ENCODE measurements at regions not wholly inside any gene's neighbourhood (a gene's known extent, or its start where the extent isn't known, plus 50 kb on each side); places are given as distances from the start of the nearest gene placed in this dataset.
"Not testable (repeated sequence)": the region's sequence is repeated elsewhere in the genome, so short reads cannot be mapped to it uniquely, and the experiment has no call there.

DNA sequence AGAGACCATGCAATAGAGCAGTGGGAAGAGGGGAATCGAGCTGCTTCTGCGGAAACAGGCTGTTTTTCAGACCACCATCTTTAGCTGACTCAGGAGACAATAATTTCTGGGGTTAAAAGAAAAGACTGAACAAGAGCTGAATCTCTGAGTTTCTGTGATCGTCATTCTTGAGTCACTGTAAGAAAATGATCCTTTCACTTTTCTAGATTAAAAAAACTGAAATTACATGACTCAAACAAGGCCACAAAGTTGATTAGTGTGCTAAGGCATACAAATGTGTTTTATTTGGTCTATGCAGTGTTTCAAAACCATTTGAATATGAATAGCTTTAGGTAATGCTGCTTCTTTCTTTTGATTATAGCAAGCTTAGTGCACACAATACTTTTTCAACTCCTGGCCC, 194.4 kb upstream of the RPL34 start:
- no peak for DNase-seq
- Histone ChIP-seq H3K4me3 (ENCODE audit: insufficient read depth, low read depth, low read length) (no peak overlapping the region), H3K27me3 (ENCODE audit: control insufficient read depth, insufficient read depth, low read length) (no peaks in the 10 kb centered on the region), H3K36me3 (replicated peaks; ENCODE audit: control insufficient read depth, insufficient read depth, low read length) (no peaks in the 10 kb centered on the region)

DNA sequence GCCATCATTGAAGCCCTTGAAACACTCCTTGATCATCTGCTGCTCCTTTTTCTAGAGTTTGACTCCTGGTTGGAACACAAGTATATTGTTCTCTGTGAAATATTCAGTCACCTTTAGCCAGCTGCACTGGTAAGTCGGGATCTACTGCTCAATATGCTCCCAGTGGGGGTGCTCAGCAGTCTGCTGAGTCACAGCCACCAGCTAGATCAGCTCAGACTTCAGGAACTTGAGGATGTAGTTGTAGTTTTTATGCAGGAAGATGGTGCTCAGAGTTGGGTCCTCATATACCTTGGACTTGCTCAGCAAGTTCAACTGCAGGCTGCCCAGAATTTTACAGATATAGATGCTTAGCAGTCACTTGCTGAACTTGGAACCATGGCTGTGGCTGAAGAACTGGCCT, 202.5 kb upstream of the RPL34 start:
- H3K36me3 ChIP-seq (replicated peaks; ENCODE audit: control insufficient read depth, insufficient read depth, low read length): no peaks in the 10 kb centered on the region
- no peak for DNase-seq

DNA sequence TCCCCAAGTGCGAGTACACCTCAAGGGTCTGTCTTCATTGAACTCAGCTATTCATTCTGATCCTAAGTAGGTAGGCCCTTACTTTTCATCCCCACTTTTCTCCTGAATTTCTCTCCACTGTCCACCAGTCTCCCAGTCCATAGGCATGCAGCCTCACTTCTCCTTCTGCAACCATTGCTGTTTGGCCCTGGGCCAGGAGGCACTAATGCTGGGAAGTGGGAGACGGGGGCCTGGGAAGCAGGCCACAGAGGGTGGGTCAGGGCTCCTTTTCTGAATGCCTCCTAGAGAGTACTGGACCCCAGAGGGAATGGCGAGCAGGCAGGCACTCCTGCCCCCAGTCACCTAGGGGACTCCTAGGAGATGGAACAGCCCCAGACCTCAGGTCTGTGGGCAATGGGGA, 203.5 kb upstream of the RPL34 start:
- Histone ChIP-seq H3K36me3 (replicated peaks; ENCODE audit: control insufficient read depth, insufficient read depth, low read length) (no peaks in the 10 kb centered on the region), H3K27me3 (ENCODE audit: control insufficient read depth, insufficient read depth, low read length) (no peaks in the 10 kb centered on the region), H3K4me3 (ENCODE audit: insufficient read depth, low read depth, low read length) (no peak overlapping the region)
- no peak for DNase-seq

More for the DNA sequence above, 202.5 kb upstream of the RPL34 start:
- H3K4me3 ChIP-seq (ENCODE audit: insufficient read depth, low read depth, low read length): no peak overlapping the region
- H3K27me3 ChIP-seq (ENCODE audit: control insufficient read depth, insufficient read depth, low read length): no peaks in the 10 kb centered on the region

DNA sequence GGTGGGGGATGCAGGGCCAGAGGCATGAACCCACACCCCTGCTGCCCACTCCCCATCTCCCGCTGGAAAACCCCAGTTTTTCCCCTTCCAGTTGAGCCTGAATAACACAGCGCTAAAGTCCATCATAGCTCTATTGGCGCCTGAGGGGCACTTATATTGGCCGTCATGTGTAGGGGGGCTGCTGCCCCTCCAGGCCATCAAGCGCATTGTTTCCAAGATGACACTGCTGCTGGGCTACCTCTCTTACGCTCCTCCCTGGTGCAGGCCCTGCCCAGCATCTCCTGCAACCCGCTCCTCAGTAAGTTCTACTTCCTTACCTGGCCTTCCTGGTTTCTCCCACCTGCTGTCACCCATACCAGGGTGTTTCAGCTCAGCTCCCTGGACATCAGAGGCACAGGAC, 205.0 kb upstream of the RPL34 start:
- DNase-seq: no peak

DNA sequence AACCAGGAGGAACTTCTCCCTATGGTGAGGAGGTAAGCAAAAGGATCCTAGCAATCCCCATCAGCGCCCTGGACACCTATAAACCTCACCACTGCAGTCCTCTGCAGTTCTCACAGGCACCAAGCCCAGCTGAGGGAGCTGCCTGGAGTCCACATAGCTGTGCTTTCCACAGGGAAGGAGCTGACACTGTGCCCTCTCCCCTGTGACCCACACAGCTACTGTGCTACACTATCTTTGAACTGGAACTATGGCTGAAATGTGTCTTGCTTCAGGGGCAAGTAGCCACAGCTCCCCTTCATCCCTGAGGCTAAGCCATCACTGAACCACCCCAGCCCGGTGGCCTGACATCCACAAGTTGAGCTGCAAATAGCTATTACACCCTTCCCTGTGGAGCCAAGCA, 208.5 kb upstream of the RPL34 start:
- no peak for DNase-seq
- Histone ChIP-seq H3K4me3 (ENCODE audit: insufficient read depth, low read depth, low read length) (no peak overlapping the region), H3K27me3 (ENCODE audit: control insufficient read depth, insufficient read depth, low read length) (no peaks in the 10 kb centered on the region), H3K36me3 (replicated peaks; ENCODE audit: control insufficient read depth, insufficient read depth, low read length) (no peaks in the 10 kb centered on the region)

More for the DNA sequence above, 205.0 kb upstream of the RPL34 start:
- Histone ChIP-seq H3K4me3 (ENCODE audit: insufficient read depth, low read depth, low read length) (no peak overlapping the region), H3K27me3 (ENCODE audit: control insufficient read depth, insufficient read depth, low read length) (no peaks in the 10 kb centered on the region), H3K36me3 (replicated peaks; ENCODE audit: control insufficient read depth, insufficient read depth, low read length) (no peaks in the 10 kb centered on the region)

DNA sequence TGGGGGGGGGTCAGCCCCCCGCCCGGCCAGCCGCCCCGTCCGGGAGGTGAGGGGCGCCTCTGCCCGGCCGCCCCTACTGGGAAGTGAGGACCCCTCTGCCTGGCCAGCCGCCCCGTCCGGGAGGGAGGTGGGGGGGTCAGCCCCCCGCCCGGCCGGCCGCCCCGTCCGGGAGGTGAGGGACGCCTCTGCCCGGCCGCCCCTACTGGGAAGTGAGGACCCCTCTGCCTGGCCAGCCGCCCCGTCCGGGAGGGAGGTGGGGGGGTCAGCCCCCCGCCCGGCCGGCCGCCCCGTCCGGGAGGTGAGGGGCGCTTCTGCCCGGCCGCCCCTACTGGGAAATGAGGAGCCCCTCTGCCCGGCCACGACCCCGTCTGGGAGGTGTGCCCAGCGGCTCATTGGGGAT, 210.7 kb upstream of the RPL34 start:
- not testable (repeated sequence) for H3K4me3 ChIP-seq (ENCODE audit: insufficient read depth, low read depth, low read length); H3K27me3 ChIP-seq (ENCODE audit: control insufficient read depth, insufficient read depth, low read length); DNase-seq; H3K36me3 ChIP-seq (replicated peaks; ENCODE audit: control insufficient read depth, insufficient read depth, low read length)

DNA sequence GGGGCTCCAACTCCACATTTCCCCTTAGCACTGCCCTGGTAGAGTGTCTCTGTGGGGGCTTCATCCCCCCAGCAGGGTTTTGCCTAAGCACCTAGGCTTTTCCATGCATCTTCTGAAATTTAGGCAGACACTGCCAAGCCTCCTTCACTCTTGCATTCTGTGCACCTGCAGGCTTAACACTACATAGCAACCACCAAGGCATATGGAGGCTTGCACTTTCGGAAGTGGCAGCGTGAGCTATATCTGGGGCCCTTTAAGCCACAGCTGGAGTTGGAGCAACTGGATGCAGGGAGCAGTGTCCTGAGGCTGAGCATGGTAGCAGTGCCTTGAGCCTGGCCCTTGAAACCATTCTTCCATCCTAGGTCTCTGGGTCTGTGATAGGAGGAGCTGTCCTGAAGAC, 214.8 kb upstream of the RPL34 start:
- H3K4me3 ChIP-seq (ENCODE audit: insufficient read depth, low read depth, low read length): no peak overlapping the region
- DNase-seq: no peak

DNA sequence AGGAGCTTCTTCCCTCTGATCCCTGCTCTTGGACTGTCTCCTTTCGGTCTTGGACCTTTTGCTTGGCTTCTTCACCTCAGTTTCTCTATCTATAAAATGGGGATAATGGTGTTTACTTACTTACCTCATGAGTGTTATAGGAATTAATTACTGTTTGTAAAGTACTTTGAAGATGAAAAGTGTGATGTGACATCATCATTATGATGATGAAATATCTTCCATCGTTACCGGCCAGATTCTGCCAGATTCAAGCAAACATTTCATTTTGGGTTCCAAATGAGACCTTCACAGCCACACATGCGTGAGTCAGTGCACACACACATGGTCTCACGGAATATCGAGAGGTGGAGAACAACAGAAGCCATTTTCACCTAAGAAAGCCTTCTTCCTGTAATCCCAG, 220.1 kb upstream of the RPL34 start:
- Histone ChIP-seq H3K36me3 (replicated peaks; ENCODE audit: control insufficient read depth, insufficient read depth, low read length) (no peaks in the 10 kb centered on the region), H3K27me3 (ENCODE audit: control insufficient read depth, insufficient read depth, low read length) (no peaks in the 10 kb centered on the region), H3K4me3 (ENCODE audit: insufficient read depth, low read depth, low read length) (no peak overlapping the region)
- no peak for DNase-seq

More for the DNA sequence above, 214.8 kb upstream of the RPL34 start:
- Histone ChIP-seq H3K27me3 (ENCODE audit: control insufficient read depth, insufficient read depth, low read length) (no peaks in the 10 kb centered on the region), H3K36me3 (replicated peaks; ENCODE audit: control insufficient read depth, insufficient read depth, low read length) (no peaks in the 10 kb centered on the region)

DNA sequence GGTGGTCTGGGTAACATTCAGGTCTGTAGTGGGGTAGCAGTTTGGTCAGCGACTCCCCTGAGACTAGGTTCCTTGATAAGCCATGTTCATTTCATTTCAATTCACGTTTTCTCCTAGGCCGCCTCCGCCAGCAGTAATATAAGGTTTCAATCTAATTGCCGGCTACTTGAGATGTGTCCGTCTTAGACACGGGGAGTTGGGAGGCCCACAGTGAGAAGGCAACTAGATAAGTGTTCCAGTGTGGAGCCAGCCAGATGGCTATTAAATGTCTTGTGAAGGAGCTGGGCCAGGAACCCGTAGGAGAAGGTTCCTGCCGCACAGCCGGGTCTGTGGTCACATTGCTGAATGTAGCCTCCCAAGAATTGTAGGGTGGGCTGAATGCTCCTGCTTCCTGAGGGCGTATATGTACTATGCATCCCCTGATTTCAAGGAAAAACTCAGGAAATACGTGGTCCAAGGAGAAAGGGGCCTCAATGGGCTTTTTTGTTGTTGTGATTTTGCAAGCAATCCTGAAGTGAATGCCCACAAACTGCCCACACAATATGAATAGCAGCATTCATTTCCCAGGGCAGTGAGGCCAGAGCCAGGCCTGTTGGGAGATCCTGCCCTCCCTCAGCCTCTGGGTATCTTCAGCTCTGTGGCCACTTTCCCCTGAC, 220.6 kb upstream of the RPL34 start:
- no peak overlapping the region for H3K4me3 ChIP-seq (ENCODE audit: insufficient read depth, low read depth, low read length)
- no peaks in the 10 kb centered on the region for H3K36me3 ChIP-seq (replicated peaks; ENCODE audit: control insufficient read depth, insufficient read depth, low read length)
- H3K27me3 ChIP-seq (ENCODE audit: control insufficient read depth, insufficient read depth, low read length): no peaks in the 10 kb centered on the region
- no peak for DNase-seq

DNA sequence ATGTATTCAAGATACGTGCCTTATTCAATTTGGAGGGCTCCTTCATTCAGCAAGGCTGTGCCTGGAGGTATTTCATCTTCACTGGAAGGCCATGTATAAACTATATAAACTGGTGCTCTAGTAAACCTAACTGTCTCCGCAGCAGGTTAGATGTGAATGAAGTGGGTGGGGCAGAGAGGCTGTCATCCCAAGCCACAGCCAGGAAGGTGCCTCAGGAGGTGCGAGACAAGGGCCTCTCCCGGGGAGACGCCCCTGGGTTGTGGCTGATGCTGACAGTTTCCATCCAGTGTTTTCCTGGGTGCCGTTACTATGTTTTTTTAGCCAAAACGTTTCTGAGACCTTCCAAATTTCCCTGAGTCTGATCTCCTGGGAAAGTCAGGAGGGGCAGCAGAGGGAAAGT, 221.5 kb upstream of the RPL34 start:
- H3K36me3 ChIP-seq (replicated peaks; ENCODE audit: control insufficient read depth, insufficient read depth, low read length): no peaks in the 10 kb centered on the region
- H3K27me3 ChIP-seq (ENCODE audit: control insufficient read depth, insufficient read depth, low read length): no peaks in the 10 kb centered on the region
- H3K4me3 ChIP-seq (ENCODE audit: insufficient read depth, low read depth, low read length): no peak overlapping the region
- DNase-seq: no peak

DNA sequence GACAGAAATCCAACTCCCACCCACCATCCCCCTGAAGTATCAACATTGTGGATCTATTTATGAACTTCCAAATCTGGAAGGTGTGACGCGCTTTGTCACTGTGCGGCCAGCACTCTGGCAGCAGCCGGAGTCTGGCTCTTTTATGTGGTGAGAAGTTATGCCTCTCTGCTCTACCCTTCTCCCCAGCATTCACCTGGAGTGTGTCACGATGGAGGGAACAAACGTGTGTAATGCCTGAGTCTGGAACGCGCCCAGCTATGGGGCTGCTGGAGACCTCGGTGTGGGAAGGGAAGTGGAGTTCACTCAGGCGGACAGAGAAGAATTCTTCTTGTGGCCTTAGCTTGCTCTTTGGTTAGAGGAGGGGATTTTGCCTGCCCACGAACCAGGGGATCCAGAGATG, 222.1 kb upstream of the RPL34 start:
- Histone ChIP-seq H3K4me3 (ENCODE audit: insufficient read depth, low read depth, low read length) (no peak overlapping the region), H3K36me3 (replicated peaks; ENCODE audit: control insufficient read depth, insufficient read depth, low read length) (no peaks in the 10 kb centered on the region), H3K27me3 (ENCODE audit: control insufficient read depth, insufficient read depth, low read length) (no peaks in the 10 kb centered on the region)
- DNase-seq: no peak

DNA sequence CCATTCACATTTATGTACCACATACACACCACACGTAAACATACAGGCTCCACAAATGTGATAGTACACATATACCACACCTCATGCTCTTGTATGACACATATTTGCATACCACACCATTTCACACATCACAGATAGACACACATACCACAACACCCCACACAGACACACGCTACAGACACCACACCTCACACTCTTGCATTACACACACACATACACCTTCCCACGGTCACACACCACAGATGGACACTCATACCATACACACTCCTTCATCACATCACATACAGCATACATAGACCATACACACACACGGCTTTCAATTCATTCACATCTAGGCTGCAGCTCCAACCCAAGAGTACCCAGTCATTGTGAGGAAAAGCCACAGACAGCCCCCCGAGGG, 222.5 kb upstream of the RPL34 start:
- H3K27me3 ChIP-seq (ENCODE audit: control insufficient read depth, insufficient read depth, low read length): no peaks in the 10 kb centered on the region
- H3K36me3 ChIP-seq (replicated peaks; ENCODE audit: control insufficient read depth, insufficient read depth, low read length): no peaks in the 10 kb centered on the region
- no peak for DNase-seq
- H3K4me3 ChIP-seq (ENCODE audit: insufficient read depth, low read depth, low read length): no peak overlapping the region

DNA sequence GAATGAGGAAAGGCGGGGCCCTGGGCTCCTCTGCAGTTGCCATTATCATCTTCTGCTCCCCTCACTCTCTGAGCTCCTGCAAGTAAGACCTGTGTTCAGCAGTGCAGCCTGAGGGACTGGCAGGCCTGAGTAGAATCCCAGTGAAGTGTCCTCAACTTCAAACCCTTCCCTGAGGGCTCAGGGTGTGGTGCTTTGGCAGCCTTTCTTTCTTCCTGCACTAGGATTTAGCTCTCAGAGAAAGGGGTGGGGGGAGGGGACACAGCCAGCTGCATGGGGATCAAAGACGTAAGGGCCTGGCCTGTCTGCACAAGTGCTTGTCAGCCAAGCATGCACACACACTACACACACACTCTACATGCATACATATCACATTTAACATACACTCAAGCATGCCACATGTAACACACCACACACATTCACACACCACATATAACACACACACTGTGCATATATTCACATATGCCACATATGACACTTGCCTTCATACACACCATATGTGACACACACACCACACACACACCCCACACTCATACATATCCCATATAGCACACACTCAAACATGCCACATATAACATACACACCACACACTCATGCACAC, 223.4 kb upstream of the RPL34 start:
- H3K27me3 ChIP-seq (ENCODE audit: control insufficient read depth, insufficient read depth, low read length): no peaks in the 10 kb centered on the region
- no peaks in the 10 kb centered on the region for H3K36me3 ChIP-seq (replicated peaks; ENCODE audit: control insufficient read depth, insufficient read depth, low read length)
- no peak overlapping the region for H3K4me3 ChIP-seq (ENCODE audit: insufficient read depth, low read depth, low read length)
- peak; percentile 31 for DNase-seq

DNA sequence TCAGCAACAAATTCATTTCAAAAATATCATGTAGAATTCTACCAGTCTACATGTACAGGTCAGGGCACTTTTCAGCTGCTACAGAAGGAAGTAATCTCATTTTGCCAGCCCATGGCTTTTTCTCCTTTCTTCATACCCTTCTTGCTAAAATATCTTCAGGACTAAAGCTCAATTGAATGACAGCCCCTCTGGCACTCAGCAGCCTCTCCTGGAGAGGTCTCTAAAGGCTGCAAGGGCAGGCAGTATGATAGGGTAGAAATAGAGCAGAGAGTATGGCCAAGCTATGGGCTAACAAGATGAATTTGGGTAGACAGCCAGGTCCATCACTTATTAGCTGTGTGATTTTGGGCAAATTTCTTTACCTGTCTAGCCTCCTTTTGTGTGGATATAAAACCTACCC, 224.6 kb upstream of the RPL34 start:
- H3K4me3 ChIP-seq (ENCODE audit: insufficient read depth, low read depth, low read length): no peak overlapping the region
- H3K27me3 ChIP-seq (ENCODE audit: control insufficient read depth, insufficient read depth, low read length): no peaks in the 10 kb centered on the region
- no peaks in the 10 kb centered on the region for H3K36me3 ChIP-seq (replicated peaks; ENCODE audit: control insufficient read depth, insufficient read depth, low read length)
- no peak for DNase-seq

DNA sequence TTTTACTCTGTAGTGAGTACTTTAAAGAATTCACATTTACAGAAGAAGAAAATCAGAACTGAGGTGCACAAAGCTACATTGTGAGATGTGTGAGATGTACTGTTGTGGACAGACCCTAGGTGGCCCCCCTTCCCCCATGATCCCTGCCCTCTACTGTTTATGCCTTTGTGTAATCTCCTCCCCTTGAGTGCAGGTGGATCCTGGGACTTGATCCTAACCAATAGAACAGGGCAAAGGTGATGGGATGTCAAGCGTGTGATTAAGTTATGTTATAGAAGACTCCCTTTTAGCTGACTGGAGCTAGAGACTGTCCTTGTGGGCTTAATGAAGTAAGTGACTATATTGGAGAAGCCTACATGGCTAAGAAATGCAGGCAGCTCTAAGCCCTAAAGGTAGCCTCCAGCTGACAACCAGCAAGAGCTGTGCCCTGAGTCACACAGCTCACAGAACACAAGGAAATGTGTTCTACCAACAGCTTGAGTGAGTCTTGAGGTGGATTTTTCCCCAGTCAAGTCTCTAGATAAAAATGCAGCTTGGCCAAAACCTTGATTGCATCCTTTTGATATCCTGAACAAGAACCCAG, 225.2 kb upstream of the LEF1 start:
- Histone ChIP-seq H3K36me3 (replicated peaks; ENCODE audit: control insufficient read depth, insufficient read depth, low read length) (no peaks in the 10 kb centered on the region), H3K4me3 (ENCODE audit: insufficient read depth, low read depth, low read length) (no peak overlapping the region), H3K27me3 (ENCODE audit: control insufficient read depth, insufficient read depth, low read length) (no peaks in the 10 kb centered on the region)
- DNase-seq: peak; percentile 60
